Progenitor cell of endocrine pancreas (in vitro differentiated cells): ENCODE measurements at regions not wholly inside any gene's neighbourhood (a gene's known extent, or its start where the extent isn't known, plus 50 kb on each side); places are given as distances from the start of the nearest gene placed in this dataset.

ENCODE experiments used
- DNase-seq: peaks from one replicate; pipeline ENCODE4 v3.0.0; 2021; ENCODE audit warnings: low spot score; ENCODE audit not compliant: unreplicated experiment
- H3K27ac Mint-ChIP-seq: 2 replicates; pipeline ENCODE4 v1.8.0; 2021; ENCODE audit warnings: mild to moderate bottlenecking, moderate library complexity, mixed read lengths
- H3K27me3 Mint-ChIP-seq: 2 replicates; pipeline ENCODE4 v1.8.0; 2021; ENCODE audit warnings: mixed read lengths
- H3K36me3 Mint-ChIP-seq: 2 replicates; pipeline ENCODE4 v1.8.0; 2022; ENCODE audit warnings: mixed read lengths; ENCODE audit not compliant: insufficient read depth
- H3K4me1 Mint-ChIP-seq: 2 replicates; pipeline ENCODE4 v1.8.0; 2021; ENCODE audit warnings: low read depth, mixed read lengths
- H3K4me3 Mint-ChIP-seq: 2 replicates; pipeline ENCODE4 v1.8.0; 2021; ENCODE audit warnings: low read depth, mild to moderate bottlenecking, moderate library complexity, mixed read lengths
- H3K9me3 Mint-ChIP-seq: 2 replicates; pipeline ENCODE4 v1.8.0; 2021; ENCODE audit warnings: low read depth, mixed read lengths
- TF ChIP-seq, protein P1 (sequence below): fragments of 200-600 bp; sonication (generic); IDR thresholded peaks from one replicate; pipeline ENCODE4 v1.5.0; 2021; ENCODE audit warnings: antibody characterized with exemption, mild to moderate bottlenecking; ENCODE audit not compliant: unreplicated experiment

DNA sequence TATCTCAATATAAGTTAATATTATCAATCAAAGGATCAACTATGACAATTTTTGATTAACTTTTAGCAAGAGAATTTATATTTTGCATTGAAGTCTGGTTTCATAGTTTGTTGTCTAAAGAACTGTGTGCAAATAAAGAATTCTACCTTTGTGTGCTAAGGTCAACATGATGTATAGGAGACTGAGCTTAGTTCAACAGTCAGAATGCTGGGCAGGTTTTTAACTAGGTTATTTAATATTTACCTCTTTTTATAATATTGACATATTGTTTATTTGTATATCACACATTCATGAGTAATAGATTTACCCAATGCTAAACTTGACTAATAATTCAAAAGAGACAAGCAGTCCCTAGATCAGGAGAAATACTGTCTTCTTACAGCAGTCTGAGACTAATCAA is 831.4 kb downstream of the DSC3 start:
- Mint-ChIP-seq H3K36me3 (peaks cover 3% of the 10 kb centered on the region), H3K27ac (no peak overlapping the region), H3K27me3 (no peaks in the 10 kb centered on the region), H3K4me1 (peaks cover 9% of the 10 kb centered on the region), H3K9me3 (peaks cover 8% of the 10 kb centered on the region), H3K4me3 (no peak overlapping the region)
- TF ChIP-seq, protein P1, sequence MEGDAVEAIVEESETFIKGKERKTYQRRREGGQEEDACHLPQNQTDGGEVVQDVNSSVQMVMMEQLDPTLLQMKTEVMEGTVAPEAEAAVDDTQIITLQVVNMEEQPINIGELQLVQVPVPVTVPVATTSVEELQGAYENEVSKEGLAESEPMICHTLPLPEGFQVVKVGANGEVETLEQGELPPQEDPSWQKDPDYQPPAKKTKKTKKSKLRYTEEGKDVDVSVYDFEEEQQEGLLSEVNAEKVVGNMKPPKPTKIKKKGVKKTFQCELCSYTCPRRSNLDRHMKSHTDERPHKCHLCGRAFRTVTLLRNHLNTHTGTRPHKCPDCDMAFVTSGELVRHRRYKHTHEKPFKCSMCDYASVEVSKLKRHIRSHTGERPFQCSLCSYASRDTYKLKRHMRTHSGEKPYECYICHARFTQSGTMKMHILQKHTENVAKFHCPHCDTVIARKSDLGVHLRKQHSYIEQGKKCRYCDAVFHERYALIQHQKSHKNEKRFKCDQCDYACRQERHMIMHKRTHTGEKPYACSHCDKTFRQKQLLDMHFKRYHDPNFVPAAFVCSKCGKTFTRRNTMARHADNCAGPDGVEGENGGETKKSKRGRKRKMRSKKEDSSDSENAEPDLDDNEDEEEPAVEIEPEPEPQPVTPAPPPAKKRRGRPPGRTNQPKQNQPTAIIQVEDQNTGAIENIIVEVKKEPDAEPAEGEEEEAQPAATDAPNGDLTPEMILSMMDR: no peak
- DNase-seq: no peak

GRCh38 chr18:30208546-30208945 is 834.0 kb downstream of the DSC3 start:
- no peak for DNase-seq
- Mint-ChIP-seq H3K27me3 (no peaks in the 10 kb centered on the region), H3K27ac (no peak overlapping the region), H3K4me3 (no peak overlapping the region), H3K4me1 (peaks cover 9% of the 10 kb centered on the region), H3K36me3 (peaks cover 3% of the 10 kb centered on the region), H3K9me3 (peaks cover 8% of the 10 kb centered on the region)
- TF ChIP-seq, protein P1: no peak

DNA sequence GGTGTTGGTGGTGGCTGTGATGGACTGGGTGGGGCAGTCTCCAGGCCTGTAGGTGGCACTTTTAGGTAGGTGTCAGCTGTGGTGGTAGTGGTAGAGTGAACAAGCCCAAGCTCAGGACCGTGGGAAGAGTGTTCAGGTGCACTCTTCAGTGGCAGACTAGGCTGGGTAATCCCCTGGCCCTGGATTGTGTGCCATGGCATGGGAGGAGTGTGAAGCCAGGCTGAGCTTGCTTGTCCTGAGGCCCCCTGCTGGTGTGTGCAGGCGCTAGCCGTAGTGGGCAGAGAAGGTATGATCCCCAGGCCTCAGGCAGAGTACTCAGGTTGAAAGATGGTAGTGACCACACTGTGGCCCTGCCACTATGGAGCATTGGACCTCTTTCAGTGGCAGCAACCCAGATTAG is 850.3 kb downstream of the DSC3 start:
- no peak for DNase-seq
- no peaks in the 10 kb centered on the region for H3K27me3 Mint-ChIP-seq
- no peak overlapping the region for H3K4me3 Mint-ChIP-seq
- H3K27ac Mint-ChIP-seq: no peak overlapping the region
- no peaks in the 10 kb centered on the region for H3K4me1 Mint-ChIP-seq
- H3K36me3 Mint-ChIP-seq: peaks cover 2% of the 10 kb centered on the region
- TF ChIP-seq, protein P1: no peak
- peaks cover 30% of the 10 kb centered on the region for H3K9me3 Mint-ChIP-seq

DNA sequence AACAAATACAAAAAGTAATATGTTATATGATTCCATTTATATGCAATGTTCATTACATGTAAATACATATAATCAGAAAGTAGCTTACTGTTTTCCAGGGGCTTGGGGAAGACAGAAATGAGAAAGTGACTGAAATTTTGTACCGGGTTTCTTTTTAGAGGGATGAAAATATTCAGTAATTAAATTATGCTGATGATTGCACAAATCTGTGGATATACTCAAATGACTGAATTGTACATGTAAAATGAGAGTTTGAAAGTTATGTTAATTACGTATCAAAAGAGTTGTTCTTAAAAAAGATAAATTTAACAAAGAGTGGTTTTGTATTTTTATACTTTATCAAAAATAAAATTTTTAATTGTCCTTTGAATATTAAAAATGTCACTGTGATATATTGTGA is 856.3 kb downstream of the DSC3 start:
- Mint-ChIP-seq H3K4me1 (no peaks in the 10 kb centered on the region), H3K27ac (no peak overlapping the region), H3K27me3 (no peaks in the 10 kb centered on the region), H3K4me3 (no peak overlapping the region), H3K9me3 (peaks cover 12% of the 10 kb centered on the region), H3K36me3 (peaks cover 2% of the 10 kb centered on the region)
- TF ChIP-seq, protein P1: no peak
- no peak for DNase-seq

DNA sequence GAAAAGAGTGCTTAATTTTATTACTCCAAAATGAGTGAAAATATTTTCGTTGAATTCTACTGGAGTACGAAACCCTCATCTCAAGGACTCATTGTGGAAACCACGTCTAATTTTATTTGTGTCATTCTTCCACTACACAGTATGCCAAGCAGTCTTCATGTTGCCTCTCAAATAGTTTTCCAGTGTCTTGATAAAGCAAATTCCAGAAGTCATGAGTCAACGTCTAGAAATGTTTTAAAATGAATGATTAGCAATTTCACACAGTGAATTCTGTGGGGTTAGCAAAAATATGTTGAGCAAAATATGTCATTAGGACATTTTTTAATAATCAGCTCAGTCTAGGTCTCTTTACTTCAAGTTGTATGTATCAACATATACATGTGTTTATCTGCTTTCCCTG is 865.5 kb downstream of the DSC3 start:
- no peak for DNase-seq
- Mint-ChIP-seq H3K27me3 (no peaks in the 10 kb centered on the region), H3K4me1 (no peaks in the 10 kb centered on the region), H3K36me3 (no peaks in the 10 kb centered on the region), H3K4me3 (no peak overlapping the region), H3K9me3 (peaks cover 10% of the 10 kb centered on the region), H3K27ac (no peak overlapping the region)
- TF ChIP-seq, protein P1: no peak
